Endothelial cell (in vitro differentiated cells): ENCODE measurements at regions not wholly inside any gene's neighbourhood (a gene's known extent, or its start where the extent isn't known, plus 50 kb on each side); places are given as distances from the start of the nearest gene placed in this dataset.

Experiments used
- DNase-seq: peaks from one replicate; pipeline ENCODE4 v3.0.0; 2021; ENCODE audit warnings: low spot score
- H3K27ac Mint-ChIP-seq: one replicate; pipeline ENCODE4 v1.8.0; 2021; ENCODE audit warnings: mixed read lengths, inconsistent platforms; ENCODE audit not compliant: unreplicated experiment
- H3K27me3 Mint-ChIP-seq: one replicate; pipeline ENCODE4 v1.8.0; 2021; ENCODE audit warnings: mild to moderate bottlenecking, moderate library complexity, mixed read lengths, inconsistent platforms; ENCODE audit not compliant: unreplicated experiment
- H3K36me3 Mint-ChIP-seq: one replicate; pipeline ENCODE4 v1.8.0; 2021; ENCODE audit warnings: mild to moderate bottlenecking, low read depth, mixed read lengths, inconsistent platforms; ENCODE audit not compliant: unreplicated experiment
- H3K4me1 Mint-ChIP-seq: one replicate; pipeline ENCODE4 v1.8.0; 2021; ENCODE audit warnings: mild to moderate bottlenecking, mixed read lengths, inconsistent platforms; ENCODE audit not compliant: unreplicated experiment
- H3K4me3 Mint-ChIP-seq: one replicate; pipeline ENCODE4 v1.8.0; 2021; ENCODE audit warnings: mild to moderate bottlenecking, mixed read lengths, inconsistent platforms; ENCODE audit not compliant: unreplicated experiment
- H3K9me3 Mint-ChIP-seq: one replicate; pipeline ENCODE4 v1.8.0; 2021; ENCODE audit warnings: mixed read lengths, inconsistent platforms; ENCODE audit not compliant: unreplicated experiment
- TF ChIP-seq, protein P1 (sequence below): fragments of 200-600 bp; sonication (generic); IDR thresholded peaks from one replicate; pipeline ENCODE4 v1.5.0; 2021; ENCODE audit warnings: antibody characterized with exemption; ENCODE audit not compliant: unreplicated experiment

DNA sequence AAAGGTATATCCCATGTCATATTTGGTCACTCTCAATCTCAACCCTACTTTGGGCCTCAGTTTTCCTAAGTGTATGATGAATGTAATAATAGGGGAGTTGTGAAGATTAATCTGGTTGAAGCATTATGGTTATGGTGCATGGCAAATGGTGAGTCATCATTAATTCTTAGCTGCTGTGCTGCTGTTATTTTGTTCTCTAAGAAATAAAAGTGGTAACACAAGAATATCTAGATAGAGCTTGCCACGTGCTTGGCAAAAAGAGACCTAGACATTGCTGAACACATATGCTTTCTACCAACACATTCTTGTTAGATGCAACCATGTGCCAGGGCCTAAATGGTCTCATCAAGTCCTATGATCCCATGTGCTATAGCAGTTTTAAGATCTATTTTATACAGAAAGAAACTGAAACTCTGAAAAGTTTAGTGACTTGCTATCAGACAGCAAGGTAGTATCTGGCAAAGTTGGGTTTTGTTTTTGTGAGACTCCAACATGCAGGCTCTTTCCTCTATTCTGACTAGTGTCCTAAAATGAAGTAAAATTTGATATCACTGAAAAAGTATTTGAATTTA lies 699.9 kb upstream of the MEF2C start:
- Mint-ChIP-seq H3K36me3 (no peaks in the 10 kb centered on the region), H3K4me1 (no peaks in the 10 kb centered on the region), H3K4me3 (no peak overlapping the region), H3K9me3 (no peaks in the 10 kb centered on the region), H3K27ac (no peak overlapping the region), H3K27me3 (no peaks in the 10 kb centered on the region)
- TF ChIP-seq, protein P1, sequence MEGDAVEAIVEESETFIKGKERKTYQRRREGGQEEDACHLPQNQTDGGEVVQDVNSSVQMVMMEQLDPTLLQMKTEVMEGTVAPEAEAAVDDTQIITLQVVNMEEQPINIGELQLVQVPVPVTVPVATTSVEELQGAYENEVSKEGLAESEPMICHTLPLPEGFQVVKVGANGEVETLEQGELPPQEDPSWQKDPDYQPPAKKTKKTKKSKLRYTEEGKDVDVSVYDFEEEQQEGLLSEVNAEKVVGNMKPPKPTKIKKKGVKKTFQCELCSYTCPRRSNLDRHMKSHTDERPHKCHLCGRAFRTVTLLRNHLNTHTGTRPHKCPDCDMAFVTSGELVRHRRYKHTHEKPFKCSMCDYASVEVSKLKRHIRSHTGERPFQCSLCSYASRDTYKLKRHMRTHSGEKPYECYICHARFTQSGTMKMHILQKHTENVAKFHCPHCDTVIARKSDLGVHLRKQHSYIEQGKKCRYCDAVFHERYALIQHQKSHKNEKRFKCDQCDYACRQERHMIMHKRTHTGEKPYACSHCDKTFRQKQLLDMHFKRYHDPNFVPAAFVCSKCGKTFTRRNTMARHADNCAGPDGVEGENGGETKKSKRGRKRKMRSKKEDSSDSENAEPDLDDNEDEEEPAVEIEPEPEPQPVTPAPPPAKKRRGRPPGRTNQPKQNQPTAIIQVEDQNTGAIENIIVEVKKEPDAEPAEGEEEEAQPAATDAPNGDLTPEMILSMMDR, result no peak
- DNase-seq, result no peak

DNA sequence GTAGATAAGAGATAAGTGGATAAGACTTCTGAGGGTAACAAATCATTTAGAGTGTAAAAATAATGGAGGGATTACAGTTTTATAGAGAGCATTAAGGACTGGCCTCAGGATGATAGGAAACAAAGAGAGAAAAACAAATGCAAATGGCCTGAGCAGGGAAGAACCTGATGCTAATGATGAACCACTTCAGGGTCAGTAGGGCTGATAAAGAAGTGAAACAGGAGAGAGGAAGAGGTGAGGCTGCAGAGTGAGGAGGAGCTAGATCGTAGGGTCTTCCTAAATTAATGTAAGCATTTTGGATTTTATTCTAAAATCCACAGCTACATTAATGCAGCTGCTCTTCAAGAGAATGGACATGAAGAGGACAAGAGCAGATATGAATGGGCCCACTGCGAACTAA lies 698.0 kb upstream of the MEF2C start:
- Mint-ChIP-seq H3K36me3 (no peaks in the 10 kb centered on the region), H3K9me3 (no peaks in the 10 kb centered on the region), H3K27ac (no peak overlapping the region), H3K4me3 (no peak overlapping the region), H3K4me1 (no peaks in the 10 kb centered on the region), H3K27me3 (peaks cover 1% of the 10 kb centered on the region)
- TF ChIP-seq, protein P1, result no peak
- DNase-seq, result no peak

DNA sequence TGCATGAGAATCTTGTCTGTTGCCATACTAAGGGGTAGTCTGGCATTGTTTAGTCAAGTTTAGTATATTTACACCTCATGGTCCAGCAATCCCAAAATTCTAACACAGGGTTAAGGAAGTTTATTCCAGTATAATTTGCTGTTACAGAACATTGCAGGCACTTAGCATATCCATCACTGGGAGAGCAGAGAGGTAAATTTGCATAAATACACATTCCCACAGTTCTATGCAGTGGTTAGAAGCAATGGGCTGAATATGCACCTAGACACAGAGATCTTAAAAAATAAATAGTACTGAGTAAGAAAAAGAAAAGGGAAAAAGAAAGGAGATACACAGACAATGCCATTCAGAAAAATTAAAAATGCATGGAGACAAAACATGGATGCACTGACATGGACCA lies 692.3 kb upstream of the MEF2C start:
- H3K4me1 Mint-ChIP-seq, result no peaks in the 10 kb centered on the region
- H3K9me3 Mint-ChIP-seq, result no peaks in the 10 kb centered on the region
- H3K4me3 Mint-ChIP-seq, result no peak overlapping the region
- peaks cover 1% of the 10 kb centered on the region for H3K27me3 Mint-ChIP-seq
- H3K27ac Mint-ChIP-seq, result no peak overlapping the region
- no peaks in the 10 kb centered on the region for H3K36me3 Mint-ChIP-seq
- TF ChIP-seq, protein P1, result no peak
- DNase-seq, result no peak

DNA sequence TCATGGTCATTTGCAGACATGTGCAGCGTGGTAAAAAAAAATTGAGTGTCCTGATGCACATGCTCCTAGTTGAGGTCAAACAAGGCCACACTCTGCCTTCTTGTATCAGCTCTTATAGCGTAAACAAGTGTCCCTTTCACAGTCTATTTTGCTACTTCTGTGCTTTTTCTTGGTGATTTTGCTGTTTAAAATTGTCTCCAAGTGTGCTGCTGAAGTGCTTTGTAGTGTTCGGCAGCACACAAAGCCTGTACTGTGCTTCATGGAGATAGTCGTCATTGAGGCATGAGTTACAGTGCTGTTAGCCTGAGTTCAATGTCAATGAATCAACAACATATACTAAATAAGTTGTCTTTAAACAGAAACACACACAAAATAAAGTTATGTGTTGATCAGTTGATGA lies 690.4 kb upstream of the MEF2C start:
- H3K4me1 Mint-ChIP-seq, result no peaks in the 10 kb centered on the region
- H3K9me3 Mint-ChIP-seq, result no peaks in the 10 kb centered on the region

DNA sequence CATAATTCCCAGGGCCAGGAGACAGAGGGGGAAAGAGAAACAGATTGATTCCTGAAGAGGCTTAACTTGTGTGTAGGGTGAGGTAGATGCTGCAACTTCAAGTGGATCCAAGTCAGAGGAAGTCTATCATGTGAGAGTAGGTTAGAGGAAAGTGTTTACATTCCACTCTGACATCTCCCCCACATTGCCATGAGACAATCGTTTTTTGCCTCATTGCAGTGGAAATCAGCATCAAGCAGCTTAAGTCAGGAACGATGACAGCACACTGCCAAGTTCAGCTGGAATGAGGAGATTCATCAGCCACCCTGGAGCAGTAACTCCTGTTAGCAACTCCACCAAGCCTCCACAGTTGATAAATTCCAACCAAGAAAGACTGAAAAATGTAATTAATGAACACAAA lies 689.7 kb upstream of the MEF2C start:
- no peak for DNase-seq
- Mint-ChIP-seq H3K27me3 (peaks cover 1% of the 10 kb centered on the region), H3K9me3 (no peaks in the 10 kb centered on the region), H3K27ac (no peak overlapping the region), H3K4me3 (no peak overlapping the region), H3K4me1 (no peaks in the 10 kb centered on the region), H3K36me3 (no peaks in the 10 kb centered on the region)
- TF ChIP-seq, protein P1, result no peak

More for the DNA sequence above, 690.4 kb upstream of the MEF2C start:
- Mint-ChIP-seq H3K27me3 (peaks cover 1% of the 10 kb centered on the region), H3K4me3 (no peak overlapping the region), H3K27ac (no peak overlapping the region), H3K36me3 (no peaks in the 10 kb centered on the region)
- DNase-seq, result no peak
- TF ChIP-seq, protein P1, result no peak
